GM18870 (cell line): ENCODE measurements at regions not wholly inside any gene's neighbourhood (a gene's known extent, or its start where the extent isn't known, plus 50 kb on each side); places are given as distances from the start of the nearest gene placed in this dataset.

Experiments used
- ATAC-seq: cut with Tn5 transposase; IDR thresholded peaks from one replicate; pipeline ENCODE4 v1.9.1; 2021; ENCODE audit warnings: moderate library complexity; ENCODE audit not compliant: unreplicated experiment

DNA sequence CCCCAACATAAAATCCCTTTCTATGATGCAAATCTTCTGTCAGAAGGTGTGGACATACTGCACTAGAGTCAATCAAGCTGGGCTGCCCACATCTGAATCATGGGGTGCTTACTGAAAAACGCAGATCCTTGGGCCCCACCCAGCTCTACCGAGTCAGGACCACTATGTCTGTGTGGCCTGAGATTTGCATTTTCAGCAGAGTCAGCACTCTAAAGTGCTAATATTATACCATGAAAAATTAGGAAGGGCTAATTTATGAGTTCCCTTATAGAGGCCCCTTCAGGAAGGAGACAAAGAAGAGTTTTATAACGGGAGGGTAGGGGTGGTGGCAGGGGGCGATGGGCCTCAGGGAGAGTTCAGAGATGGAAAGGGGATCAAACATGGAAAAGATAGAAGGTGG is 163.3 kb upstream of the NABP1 start:
- no peak for ATAC-seq

DNA sequence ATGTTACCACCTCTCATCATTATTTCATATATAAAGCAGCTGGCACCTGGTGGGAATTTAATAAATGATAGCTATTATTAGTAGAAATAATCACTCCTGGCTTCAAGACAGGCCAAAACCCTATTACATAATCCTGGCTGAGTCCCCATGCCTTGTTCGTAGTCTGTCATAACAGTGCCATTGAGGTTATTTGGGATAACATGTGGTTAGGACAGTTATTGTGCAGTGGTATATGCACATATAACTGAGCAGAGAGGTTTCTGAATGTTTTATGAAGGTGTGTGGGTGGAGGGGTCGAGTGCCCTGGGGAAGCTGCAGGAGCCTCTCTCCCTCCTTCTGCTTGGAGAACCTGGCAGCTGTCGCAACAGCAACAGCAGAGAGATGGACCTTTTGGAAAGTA is 162.4 kb upstream of the NABP1 start:
- ATAC-seq: no peak

DNA sequence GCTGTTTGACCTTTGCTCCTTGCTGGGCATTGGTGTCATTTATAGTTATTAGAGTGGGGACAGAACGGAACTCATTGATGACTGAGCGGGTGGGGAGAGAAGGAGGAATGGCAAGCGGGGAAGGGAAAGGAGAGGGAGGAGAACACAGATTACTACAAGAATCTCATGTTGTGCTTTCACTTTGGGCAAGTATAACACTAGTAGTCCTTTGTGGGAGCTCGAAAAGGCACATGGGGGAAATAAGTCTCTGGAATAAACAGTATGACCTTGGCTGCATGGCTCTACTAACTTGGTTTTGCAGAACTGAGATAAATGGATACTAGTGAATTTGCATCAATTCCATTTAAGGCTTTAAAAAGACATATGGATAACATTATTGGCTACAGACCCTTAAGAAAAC is 161.7 kb upstream of the NABP1 start:
- no peak for ATAC-seq

DNA sequence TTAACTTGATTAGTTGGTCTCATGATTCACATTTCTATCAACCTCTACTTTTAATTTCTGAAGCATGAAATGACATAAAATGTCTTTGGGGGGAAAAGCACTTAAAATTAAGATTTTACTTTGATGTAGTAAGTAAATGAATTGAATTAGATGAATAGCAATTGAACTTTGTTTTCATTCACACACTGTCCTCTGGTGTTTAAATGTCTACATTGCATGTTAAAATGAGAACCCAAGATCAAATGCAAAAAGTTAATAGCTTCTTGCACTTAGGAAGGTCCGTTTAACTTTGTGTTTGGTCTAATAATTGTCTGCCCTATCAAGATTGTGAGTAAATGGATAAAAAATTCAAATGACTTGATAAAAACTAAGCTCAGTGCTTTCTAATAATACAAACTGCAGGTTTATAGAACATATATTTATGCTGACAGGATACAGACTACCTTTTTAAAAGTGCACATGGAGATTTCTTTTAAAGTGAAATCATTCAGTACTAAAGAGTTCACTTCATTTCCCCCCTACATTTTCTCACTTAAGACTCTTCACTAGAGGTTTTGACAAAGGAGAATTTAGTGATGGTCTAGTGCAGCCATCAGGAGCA is 156.2 kb upstream of the NABP1 start:
- ATAC-seq: no peak

DNA sequence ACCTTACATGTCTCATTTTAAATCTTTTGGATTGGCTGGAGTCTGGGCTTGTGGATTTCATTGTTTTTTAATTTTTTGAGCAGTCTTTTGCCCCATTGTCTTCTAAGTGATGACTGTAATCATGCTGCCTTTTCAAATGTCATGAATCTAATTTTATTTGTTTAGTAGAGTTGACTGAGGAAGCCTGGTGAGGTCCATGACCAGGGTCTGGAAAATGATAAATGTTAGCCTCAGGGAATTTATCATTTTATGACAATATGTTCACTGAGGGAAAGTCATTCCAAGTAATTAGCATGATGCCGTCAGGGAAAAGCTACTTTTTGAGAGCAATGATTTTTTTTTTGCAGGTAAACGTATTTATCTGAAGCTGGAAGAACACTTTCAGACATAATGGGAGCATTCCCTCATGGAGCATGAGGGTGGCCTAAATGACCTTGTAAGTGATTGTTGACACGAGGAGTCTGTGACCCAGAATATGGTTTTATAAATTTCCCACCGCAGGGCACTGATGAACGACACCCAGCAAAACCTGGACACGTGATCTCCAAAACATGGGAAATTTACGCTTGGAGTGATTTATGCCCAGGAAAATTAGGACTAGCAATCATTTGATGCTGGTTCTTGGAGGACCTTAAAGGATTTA is 155.3 kb upstream of the NABP1 start:
- ATAC-seq: no peak

DNA sequence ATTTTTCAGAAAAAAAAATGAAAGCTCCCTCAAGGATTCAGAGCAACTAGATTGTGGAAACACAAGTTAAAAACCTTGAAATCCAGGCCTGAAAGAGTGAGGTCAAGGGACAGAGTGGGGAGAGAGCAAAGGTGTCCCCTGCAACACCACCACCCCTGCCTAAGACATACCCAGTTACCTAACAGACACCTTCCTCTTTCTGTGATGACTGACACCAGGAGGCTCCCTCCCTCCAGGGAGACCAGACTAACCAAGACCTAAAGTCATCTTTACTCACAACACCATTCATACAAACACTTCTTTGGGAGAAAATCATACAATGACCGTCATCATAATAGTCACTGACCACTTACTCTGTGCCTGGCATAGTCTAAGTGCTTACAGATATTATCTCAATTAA is 151.8 kb upstream of the NABP1 start:
- no peak for ATAC-seq

DNA sequence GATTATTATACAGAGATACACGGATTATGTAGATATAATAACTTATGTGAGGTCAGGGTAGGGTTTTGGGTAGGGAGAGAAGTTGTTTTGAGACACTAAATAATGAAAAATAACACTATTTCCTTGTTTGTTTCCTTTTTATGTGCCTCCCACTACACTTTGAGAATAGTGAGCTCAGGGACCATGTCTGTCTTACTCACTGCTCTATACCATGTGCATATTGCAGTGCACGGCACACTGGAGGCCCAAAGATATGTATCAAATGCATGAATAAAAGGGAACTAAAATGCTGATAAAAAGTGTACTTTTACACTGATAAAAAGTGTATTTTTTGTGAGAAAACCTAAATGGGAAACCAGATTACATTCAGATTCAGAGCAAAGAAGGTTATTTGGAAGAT is 151.4 kb upstream of the NABP1 start:
- no peak for ATAC-seq

DNA sequence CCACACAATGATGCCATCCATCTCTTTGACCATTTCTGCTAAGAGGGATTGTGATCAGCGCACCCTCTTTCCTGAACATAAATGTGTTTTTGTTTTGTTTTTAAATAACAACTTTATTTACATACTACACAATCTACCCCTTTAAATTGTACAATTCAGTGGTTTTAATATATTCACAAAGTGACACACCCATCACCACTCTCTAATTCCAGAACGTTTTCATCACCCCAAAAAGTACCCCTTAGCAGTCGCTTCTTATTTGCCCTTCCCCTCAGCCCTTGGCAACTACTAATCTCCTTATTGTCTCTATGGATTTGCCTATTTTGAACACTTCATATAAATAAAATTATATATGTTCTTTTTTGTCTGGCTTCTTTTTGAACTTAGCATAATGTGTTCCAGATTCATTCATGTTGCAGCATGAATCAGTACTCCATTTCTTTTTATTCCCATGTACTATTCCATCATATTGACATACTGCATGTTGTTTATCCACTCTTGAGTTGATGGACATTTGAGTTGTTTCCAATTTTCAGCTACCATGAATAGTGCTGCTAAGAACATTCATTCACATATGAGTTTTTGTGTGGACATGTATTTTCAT is 150.9 kb upstream of the NABP1 start:
- ATAC-seq: no peak

DNA sequence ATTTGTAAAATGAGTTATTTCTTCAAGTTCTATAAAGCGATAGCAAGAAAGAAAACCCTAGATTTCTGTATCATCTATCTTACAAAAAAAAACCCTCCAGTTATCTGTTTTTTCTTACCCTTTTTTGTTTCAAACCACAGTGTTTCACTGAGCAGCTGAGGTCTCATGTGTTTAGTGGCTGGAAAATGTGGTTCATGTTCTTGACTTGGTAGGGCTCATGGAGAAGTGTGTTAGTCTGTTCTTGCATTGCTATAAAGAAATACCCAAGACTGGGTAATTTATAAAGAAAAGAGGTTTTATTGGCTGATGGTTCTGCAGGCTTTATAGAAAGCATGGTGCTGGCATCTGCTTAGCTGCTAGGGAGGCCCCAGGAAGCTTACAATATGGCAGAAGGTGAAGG is 147.3 kb upstream of the NABP1 start:
- no peak for ATAC-seq

DNA sequence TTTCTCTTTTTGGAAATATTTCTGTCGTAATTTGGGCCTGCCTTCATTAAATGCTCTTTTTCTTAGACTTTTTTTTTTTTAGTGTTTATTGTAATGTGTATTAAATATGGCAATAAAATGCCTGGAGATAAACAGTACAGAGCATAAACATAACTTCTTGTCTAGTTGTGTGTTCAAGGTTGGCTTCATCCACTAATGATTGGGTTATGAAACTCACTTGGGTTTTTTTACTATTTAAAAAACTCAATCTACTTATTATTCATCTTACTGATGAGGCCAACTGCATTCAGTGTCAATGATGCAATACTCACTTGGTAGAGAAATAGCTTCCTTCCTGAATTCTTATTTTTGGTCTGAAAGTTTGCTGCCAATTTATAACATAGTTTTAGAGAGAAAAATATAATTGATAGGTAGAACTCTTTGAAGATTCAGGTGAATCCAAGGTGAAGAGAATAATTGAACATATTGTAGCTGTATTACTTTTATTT is 144.2 kb upstream of the NABP1 start:
- no peak for ATAC-seq

DNA sequence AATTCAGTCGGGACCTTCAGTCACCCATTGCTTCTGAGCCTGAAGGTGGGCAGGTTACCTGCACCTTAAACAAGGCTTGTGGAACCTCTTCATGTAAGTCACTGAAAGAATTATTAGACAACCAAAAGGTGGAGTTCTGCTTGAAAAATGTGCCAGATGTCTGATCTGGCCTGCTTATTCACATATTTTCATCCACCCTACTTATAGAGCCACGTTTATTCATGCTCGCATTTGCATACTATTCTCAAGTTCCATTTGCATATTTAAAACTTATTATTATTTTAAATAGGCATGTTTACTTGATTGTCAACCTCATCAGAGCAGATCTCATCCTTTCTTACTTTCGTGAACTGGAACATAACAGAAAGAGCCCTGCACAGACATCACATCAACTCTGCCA is 140.0 kb upstream of the NABP1 start:
- ATAC-seq: no peak

DNA sequence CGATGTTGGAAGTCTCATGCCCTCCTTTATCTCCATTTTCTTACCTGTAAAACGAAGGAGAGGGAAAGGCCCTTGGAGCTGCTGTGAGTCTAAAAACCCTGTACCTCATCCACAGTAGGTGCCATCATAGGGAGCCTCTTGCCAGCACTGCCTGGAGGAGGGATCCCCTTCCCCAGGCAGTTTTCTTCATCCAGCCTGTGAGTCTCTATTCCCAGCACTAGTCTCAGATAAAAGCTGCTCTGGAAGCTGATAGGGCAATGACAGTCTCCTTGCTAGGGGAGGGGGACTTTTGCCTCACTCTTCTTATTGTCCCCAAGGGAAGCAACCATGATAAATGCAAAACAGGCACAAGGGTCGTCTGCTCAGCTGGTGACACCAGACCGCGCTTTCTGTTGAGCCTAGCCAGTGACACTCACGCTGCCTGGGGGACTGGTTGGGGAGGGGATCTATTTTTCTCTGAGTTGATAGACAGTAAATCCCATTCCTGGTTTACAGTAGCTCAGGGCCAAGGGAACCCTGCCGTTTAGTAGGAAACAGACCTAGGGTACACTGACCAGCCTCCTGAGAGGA is 139.5 kb upstream of the NABP1 start:
- no peak for ATAC-seq

DNA sequence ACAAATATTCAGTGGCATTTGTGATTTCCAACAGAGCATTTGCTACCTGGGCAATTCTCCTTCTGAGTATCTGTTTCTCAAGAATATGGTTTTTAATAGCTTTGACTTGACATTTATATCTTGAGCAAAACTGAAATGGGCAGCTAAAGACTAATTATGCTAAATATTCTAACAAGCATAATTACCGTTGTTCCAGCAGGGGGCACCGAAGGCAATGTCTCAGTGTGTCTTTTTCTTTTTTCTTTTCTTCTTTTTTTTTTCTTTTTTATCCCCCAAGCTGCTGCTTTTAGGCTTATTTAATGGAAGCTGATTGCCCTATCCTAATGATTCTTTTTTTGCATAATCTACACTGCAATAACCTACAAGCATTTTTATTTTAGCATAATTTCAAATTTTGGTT is 138.9 kb upstream of the NABP1 start:
- ATAC-seq: no peak

DNA sequence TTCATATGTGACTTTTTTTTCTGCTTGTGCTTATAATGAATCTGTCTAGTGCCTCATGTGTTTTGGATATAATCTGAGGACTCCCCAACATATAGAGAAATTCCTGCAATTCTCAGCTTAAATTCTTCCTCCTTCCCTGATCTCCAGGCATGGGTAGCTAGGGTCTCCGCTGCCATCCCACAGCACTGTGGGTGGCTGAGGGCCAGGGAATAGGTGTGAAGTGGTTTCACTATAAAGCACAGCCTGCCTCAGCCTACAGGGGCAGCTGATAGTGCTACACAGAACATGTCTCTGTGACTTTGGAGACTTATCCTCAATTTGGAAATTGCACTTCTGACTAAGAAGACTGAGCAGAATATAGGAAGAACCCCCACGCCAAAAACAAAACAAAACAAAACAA is 137.3 kb upstream of the NABP1 start:
- ATAC-seq: no peak

DNA sequence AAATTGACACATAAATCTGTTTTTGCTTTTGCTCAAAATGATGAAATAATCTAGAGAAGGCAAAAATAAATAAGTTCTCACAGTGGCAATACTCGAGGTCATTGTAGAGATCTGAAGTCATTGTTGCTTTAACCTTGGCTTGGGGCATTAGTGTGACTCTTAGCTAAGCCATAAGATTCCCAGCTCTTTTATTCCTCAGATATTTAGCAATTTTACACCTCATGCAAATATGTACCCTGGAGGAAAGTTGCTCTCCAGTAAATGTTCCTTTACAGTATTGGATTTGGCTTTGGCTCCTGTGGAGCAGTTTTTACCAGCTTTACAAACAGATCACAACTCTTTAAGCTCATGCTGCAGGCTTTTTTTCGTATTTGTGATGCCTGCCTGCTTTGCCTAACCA is 134.2 kb upstream of the NABP1 start:
- ATAC-seq: no peak

DNA sequence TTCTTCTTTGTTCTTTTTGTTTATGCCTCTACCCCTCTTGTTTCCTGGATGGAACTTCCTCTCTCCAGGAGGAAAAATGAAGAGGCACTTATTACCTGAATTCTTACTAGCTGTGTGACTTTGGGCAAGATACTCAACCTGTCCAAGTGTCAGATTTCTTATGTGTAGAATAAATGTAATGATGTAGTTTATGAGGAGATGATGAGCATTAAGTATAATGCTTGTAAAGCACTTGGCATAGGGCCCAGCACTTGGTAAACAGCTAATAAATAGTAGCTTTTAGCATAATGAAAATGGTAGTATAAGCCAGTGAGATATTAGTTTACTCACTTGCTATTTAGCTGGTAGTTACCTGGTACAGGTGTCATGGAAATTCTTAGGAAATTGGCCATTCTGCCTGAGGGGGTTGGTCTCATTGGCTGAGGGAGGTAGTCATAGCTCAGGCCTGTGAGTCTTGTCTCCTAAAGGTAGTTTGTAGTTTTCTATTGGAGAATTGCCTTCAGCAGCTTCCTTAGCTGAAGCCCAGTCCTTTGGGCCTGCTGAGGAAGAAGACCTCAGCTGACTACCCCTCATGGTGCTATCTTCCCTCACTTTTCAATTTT is 133.4 kb upstream of the NABP1 start:
- ATAC-seq: no peak

DNA sequence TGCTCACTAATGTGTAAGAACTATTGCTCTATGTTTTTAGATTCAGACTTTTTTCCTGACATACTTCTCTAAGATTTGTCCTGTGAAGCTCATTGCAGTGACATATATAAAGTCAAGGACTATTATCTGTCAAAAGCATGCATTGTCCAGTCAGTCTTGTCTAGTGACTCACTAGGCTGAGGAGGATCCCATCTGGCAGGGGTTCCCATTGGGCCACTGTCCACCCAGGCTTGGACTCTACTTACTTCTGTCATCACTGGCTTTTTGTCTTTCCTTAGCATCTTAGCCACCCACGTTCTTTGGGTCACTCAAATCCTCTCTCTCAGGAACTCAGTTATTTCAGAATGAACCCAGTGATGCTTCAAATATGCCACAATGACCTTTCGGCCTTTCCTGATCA is 132.6 kb upstream of the NABP1 start:
- no peak for ATAC-seq

DNA sequence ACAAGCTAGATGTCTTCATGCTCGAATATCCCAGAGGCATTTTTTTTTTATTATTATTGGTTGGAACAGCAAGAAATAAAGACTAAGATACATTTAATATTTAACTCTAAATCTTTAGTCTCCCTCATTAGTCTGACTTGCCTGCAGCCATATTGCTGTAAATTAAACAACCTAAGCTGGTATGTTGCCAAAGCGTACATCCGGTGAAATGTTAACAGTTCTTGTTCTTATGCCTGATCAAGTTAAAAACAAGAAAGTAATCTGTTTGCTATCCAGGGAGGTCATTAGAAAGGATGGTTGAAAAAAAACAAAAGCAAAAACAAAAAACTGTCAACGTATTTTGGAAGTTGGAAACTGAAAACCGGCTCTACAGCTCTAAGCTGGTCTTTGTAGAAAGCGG is 125.9 kb upstream of the NABP1 start:
- no peak for ATAC-seq

DNA sequence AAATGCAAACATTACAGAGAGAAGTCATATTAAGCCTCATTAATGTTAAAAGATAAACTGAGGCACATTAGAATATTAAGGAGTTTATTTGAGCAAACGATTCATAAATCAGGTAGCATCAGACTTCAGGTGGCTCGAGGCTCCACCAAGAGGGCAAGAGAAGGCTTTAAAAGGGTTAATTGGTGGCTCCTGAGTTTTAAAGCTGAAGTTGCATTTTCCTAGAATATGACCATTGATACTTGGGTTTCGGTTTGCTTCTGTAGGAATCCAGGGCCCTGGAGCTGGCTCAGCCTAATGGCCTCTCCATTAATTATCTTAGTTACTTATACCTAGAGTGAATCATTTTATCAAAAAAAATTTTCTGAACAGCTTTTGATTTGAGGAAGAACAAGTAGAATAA is 123.7 kb upstream of the NABP1 start:
- ATAC-seq: no peak

DNA sequence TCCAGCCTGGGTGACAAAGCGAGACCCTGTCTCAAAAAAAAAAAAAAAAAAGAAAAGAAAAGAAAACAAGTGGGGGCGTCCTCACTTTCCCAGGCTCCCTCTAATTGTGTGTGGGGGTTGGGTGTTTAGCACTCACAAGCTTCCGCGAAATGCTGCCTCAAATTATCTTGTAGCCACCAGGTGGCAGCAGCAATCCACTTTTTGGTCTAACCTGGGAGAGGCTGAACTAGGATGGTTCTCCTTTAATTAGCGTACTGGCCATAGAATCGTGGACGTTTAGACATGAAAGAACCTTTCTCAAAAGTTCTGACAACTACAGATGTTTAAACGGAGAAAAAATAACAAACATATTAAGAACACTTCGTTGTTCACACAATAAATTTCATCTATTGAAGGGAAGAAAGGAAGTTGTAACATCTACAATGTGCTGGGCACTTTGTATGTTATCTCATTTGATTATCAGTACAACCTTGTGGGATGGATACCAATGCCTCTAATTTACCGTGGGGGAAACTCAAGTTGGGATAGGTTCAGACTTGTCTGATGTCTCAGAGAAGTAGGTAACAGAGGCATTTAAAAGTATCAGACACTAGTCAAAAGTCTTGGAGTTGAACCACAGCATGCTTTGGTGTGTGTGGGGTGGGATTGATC is 122.7 kb upstream of the NABP1 start:
- peak; percentile 93 for ATAC-seq

DNA sequence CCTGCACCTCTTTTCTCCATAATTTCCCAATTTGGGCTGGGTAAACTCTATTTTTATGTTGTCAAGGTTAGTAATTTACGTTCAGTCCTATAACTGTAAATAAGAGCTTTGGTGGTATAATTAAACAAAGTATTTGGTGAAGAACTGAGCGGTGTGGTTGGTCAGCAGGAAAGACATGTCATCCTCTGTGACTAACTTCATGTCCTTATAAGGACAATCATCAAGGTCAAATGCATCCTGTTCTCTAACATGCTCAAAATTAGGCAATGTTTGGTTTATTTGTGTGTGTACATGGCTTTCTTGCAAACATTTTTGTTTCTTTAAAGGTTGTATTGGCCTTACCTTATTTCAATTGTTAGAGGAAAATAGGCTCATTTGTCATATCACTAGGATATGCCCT is 121.5 kb upstream of the NABP1 start:
- no peak for ATAC-seq
